Breast epithelium (tissue), 4 donors: ENCODE measurements at regions not wholly inside any gene's neighbourhood (a gene's known extent, or its start where the extent isn't known, plus 50 kb on each side); places are given as distances from the start of the nearest gene placed in this dataset.

Experiments used
- DNase-seq, 2 donors: peaks; one replicate each; pipeline ENCODE4 v3.0.0-alpha.2; 2019; ENCODE audit warnings: low spot score in 2 of 2
- H3K27ac ChIP-seq, 2 donors: fragments of 200-600 bp; sonication (generic) in 1 of 2; one replicate each; pipeline ENCODE4 v1.5.1; 2016 to 2019; ENCODE audit warnings: mild to moderate bottlenecking in 1 of 2
- H3K27me3 ChIP-seq, 2 donors: fragments of 200-600 bp; sonication (generic) in 1 of 2; one replicate each; pipeline versions ENCODE4 v1.5.1 to v1.6.0; 2017 to 2019; ENCODE audit warnings: control low read depth in 1 of 2, mild to moderate bottlenecking in 1 of 2
- H3K36me3 ChIP-seq: fragments of 200-600 bp; one replicate; pipeline ENCODE4 v1.5.1; 2019
- H3K4me1 ChIP-seq, 2 donors: fragments of 200-600 bp; sonication (generic); one replicate each; pipeline ENCODE4 v1.5.1; 2016 to 2019; ENCODE audit warnings: control low read depth in 1 of 2
- H3K4me3 ChIP-seq, 3 donors: fragments of 200-600 bp; sonication (generic); 1 replicate in 2 of 3; 2 replicates in 1 of 3; pipeline ENCODE4 v1.5.1; 2016 to 2019; ENCODE audit warnings: mild to moderate bottlenecking in 3 of 3, moderate library complexity in 2 of 3
- H3K9me3 ChIP-seq, 2 donors: fragments of 200-600 bp; sonication (generic) in 1 of 2; one replicate each; pipeline ENCODE4 v1.5.1; 2016 to 2019; ENCODE audit warnings: control low read depth in 1 of 2
- POLR2A ChIP-seq: fragments of 450-650 bp; IDR thresholded peaks from one replicate; pipeline ENCODE4 v1.6.1; 2016; ENCODE audit warnings: antibody characterized with exemption, mild to moderate bottlenecking, moderate library complexity
- POLR2AphosphoS5 ChIP-seq, 3 donors: sonication (generic); formaldehyde crosslinking; IDR thresholded peaks; one replicate each; pipeline ENCODE4 v1.6.1; 2017; ENCODE audit warnings: antibody characterized with exemption in 3 of 3
- intact Hi-C: fragments of 100-400 bp; cut with DNase I; formaldehyde crosslinking; loops from one replicate; pipeline ENCODE4 v1.15.1; 2023; ENCODE audit warnings: low total_unique reads
- TF ChIP-seq, protein P1 (sequence below), 3 donors: fragments of 450-650 bp; IDR thresholded peaks; one replicate each; pipeline ENCODE4 v1.5.1; 2016 to 2017; ENCODE audit warnings: antibody characterized with exemption in 3 of 3, mild to moderate bottlenecking in 3 of 3, moderate library complexity in 3 of 3

DNA sequence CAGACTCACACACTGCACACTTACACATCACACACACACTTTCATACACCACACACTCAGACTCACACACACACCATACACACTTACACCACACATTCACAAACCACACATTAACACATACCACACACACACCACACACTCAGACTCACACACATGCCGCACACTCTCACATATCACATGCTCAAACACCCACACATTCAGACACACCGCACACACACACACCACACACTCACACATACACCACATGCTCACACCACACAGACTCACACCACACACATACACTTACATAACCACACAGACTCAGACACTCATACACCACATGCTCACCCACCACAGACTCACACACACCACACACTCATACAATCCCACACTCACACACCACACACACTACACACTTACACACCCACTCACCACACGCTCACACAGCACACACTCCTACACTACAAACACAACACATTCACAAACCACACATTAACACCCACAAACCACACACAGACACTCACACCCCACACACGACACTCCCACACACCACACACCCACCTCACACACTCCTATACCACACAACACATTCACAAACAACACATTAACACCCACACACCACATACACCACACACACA is 125.4 kb downstream of the EVX1 start:
- no peak for TF ChIP-seq POLR2A
- TF ChIP-seq, protein P1, sequence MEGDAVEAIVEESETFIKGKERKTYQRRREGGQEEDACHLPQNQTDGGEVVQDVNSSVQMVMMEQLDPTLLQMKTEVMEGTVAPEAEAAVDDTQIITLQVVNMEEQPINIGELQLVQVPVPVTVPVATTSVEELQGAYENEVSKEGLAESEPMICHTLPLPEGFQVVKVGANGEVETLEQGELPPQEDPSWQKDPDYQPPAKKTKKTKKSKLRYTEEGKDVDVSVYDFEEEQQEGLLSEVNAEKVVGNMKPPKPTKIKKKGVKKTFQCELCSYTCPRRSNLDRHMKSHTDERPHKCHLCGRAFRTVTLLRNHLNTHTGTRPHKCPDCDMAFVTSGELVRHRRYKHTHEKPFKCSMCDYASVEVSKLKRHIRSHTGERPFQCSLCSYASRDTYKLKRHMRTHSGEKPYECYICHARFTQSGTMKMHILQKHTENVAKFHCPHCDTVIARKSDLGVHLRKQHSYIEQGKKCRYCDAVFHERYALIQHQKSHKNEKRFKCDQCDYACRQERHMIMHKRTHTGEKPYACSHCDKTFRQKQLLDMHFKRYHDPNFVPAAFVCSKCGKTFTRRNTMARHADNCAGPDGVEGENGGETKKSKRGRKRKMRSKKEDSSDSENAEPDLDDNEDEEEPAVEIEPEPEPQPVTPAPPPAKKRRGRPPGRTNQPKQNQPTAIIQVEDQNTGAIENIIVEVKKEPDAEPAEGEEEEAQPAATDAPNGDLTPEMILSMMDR (IDR thresholded peaks at IDR 0.05) = no peak
- no peak for TF ChIP-seq POLR2AphosphoS5 (IDR thresholded peaks at IDR 0.05)
- H3K9me3 ChIP-seq = no peaks in the 10 kb centered on the region

GRCh38 chr7:27374958-27375841 is 132.6 kb downstream of the EVX1 start:
- intact Hi-C loops = no loop called here

More for the DNA sequence above, 125.4 kb downstream of the EVX1 start:
- Histone ChIP-seq H3K4me3 (no peak overlapping the region), H3K36me3 (no peaks in the 10 kb centered on the region), H3K4me1 (no peaks in the 10 kb centered on the region), H3K27me3 (no peaks in the 10 kb centered on the region), H3K27ac (peak overlapping the region in 1 of 2 donors; percentile 26)
- intact Hi-C loops = no loop called here
- DNase-seq = no peak

DNA sequence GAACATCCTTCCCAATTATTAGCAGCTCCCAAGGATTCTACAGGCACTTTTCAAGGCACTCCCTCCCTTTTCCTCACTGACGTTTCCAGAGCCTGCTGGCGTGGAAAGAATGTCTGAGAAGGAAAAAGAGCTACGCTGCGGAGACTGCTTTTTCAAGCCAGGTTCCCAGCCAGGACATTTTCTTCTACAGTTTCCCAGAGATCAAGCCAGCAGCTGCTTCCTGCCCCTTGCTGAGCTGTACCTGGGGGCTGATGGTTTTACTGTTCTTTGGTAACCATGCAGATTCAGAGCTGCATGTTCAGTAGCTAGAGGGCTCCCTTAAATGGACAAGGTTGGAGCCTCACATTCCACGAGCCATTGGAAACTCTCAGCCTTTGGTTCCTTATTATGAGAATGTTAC is 133.4 kb downstream of the EVX1 start:
- TF ChIP-seq, protein P1 (IDR thresholded peaks at IDR 0.05) = no peak
- TF ChIP-seq POLR2AphosphoS5 (IDR thresholded peaks at IDR 0.05) = no peak
- TF ChIP-seq POLR2A = no peak
- H3K27me3 ChIP-seq = no peaks in the 10 kb centered on the region
- no peak overlapping the region for H3K27ac ChIP-seq
- H3K36me3 ChIP-seq = no peaks in the 10 kb centered on the region
- intact Hi-C loops = no loop called here
- no peak for DNase-seq
- no peaks in the 10 kb centered on the region for H3K4me1 ChIP-seq
- no peaks in the 10 kb centered on the region for H3K9me3 ChIP-seq
- H3K4me3 ChIP-seq = no peak overlapping the region

More at GRCh38 chr7:27374958-27375841, 132.6 kb downstream of the EVX1 start:
- H3K27ac ChIP-seq = no peak overlapping the region
- no peaks in the 10 kb centered on the region for H3K4me1 ChIP-seq
- no peak overlapping the region for H3K4me3 ChIP-seq
- TF ChIP-seq POLR2A (no peak), POLR2AphosphoS5 (IDR thresholded peaks at IDR 0.05) (no peak)
- TF ChIP-seq, protein P1 (IDR thresholded peaks at IDR 0.05) = no peak
- no peak for DNase-seq
- H3K27me3 ChIP-seq = no peaks in the 10 kb centered on the region
- no peaks in the 10 kb centered on the region for H3K36me3 ChIP-seq
- no peaks in the 10 kb centered on the region for H3K9me3 ChIP-seq

DNA sequence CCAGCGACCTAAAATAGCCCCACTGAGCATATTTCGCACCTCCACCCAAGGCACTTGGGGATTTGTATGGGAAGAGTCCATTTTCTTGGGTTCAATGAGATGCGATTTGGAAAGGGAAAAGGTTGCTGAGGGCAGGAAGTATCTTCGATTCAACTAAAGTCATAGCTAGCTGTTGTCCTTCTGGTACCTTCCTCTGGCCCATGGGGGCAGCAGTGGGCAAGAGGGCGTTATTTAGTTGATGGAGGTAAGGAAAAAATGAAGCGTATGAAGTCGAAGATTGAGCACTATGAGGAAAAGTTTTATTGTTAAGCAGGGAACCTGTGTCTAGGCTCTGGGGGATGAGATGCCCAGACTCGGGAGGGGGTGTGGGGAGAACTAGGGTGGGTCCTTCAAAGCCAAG is 135.4 kb downstream of the EVX1 start:
- Histone ChIP-seq H3K36me3 (no peaks in the 10 kb centered on the region), H3K9me3 (no peaks in the 10 kb centered on the region)
- TF ChIP-seq, protein P1 (IDR thresholded peaks at IDR 0.05) = no peak
- TF ChIP-seq POLR2A (no peak), POLR2AphosphoS5 (IDR thresholded peaks at IDR 0.05) (no peak)

DNA sequence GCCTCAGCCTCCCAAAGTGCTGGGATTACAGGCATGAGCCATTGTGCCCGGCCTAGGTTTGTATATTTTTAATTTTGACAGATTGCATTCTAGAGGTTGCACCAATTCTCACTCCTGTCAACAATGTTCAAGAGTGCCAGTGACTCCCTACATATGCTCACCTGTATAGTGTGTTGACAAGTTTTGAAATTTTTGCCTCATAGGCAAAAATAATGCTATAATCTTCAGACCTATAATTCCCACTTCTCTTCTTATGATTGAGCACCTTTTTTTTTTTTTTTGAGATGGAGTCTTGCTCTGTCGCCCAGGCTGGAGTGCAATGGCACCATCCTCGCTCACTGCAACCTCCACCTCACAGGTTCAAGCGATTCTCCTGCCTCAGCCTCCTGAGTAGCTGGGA is 139.7 kb downstream of the EVX1 start:
- no peak for TF ChIP-seq POLR2AphosphoS5 (IDR thresholded peaks at IDR 0.05)
- no peak for TF ChIP-seq POLR2A
- Histone ChIP-seq H3K27me3 (no peaks in the 10 kb centered on the region), H3K27ac (no peak overlapping the region), H3K36me3 (no peaks in the 10 kb centered on the region), H3K4me3 (no peak overlapping the region), H3K9me3 (no peaks in the 10 kb centered on the region), H3K4me1 (no peaks in the 10 kb centered on the region)
- no peak for DNase-seq
- intact Hi-C loops = no loop called here

More for the DNA sequence above, 135.4 kb downstream of the EVX1 start:
- DNase-seq = no peak
- intact Hi-C loops = no loop called here
- Histone ChIP-seq H3K4me1 (no peaks in the 10 kb centered on the region), H3K27me3 (no peaks in the 10 kb centered on the region), H3K27ac (no peak overlapping the region), H3K4me3 (no peak overlapping the region)
